GM12878 (cell line): ENCODE measurements at regions not wholly inside any gene's neighbourhood (a gene's known extent, or its start where the extent isn't known, plus 50 kb on each side); places are given as distances from the start of the nearest gene placed in this dataset.

Experiments
- ATAC-seq: fragments of 200-7000 bp; cut with Tn5 transposase; 3 replicates; pipeline ENCODE4 v1.9.1; 2020; ENCODE audit warnings: mild to moderate bottlenecking, moderate library complexity
- BruUV-seq: library from RNA; stranded (reverse); fragments of 400-500 nt; replicated peaks from 2 replicates; lab custom pipeline; 2021; lab: Mats Ljungman, UMichigan
- CTCF ChIA-PET: fragments of 300-600 bp; sonication (Branson Sonifier 250); formaldehyde crosslinking; extraction: SDS; loops from one replicate; lab custom pipeline; 2021; ENCODE audit warnings: inconsistent platforms; lab: Yijun Ruan, JAX
- POLR2A ChIA-PET: fragments of 350-600 bp; formaldehyde crosslinking; extraction: SDS; loops from one replicate; lab custom pipeline; 2021; ENCODE audit warnings: inconsistent platforms; lab: Charles Lee
- RAD21 ChIA-PET: fragments of 300-600 bp; sonication (Branson Sonifier 250); formaldehyde crosslinking; loops from one replicate; lab custom pipeline; 2023; ENCODE audit warnings: antibody characterized with exemption; ENCODE audit not compliant: unreplicated experiment; lab: Charles Lee
- SMC1A ChIA-PET: fragments of 300-600 bp; sonication (Branson Sonifier 250); formaldehyde crosslinking; loops from one replicate; lab custom pipeline; 2023; ENCODE audit not compliant: unreplicated experiment, uncharacterized antibody; lab: Charles Lee
- DNase-seq: peaks from one replicate; pipeline ENCODE4 v3.0.0-alpha.2; 2011; ENCODE audit warnings: low read depth, low spot score
- FAIRE-seq: peaks from 3 replicates; lab custom pipeline; 2011; peaks lifted over from hg19 to GRCh38; lab: Jason Lieb, UNC
- H2AFZ ChIP-seq: 2 replicates; pipeline ENCODE4 v1.6.0; 2011; ENCODE audit warnings: low read depth, low read length, control low read depth; ENCODE audit not compliant: control insufficient read depth
- H3K27ac ChIP-seq: 2 replicates; pipeline ENCODE4 v1.5.1; 2011; ENCODE audit warnings: control low read depth; ENCODE audit not compliant: control insufficient read depth, insufficient read depth
- H3K27me3 ChIP-seq, 2 experiments: replicated peaks in 1 of 2; 2 replicates each; pipeline versions ENCODE4 v1.6.0 to v1.6.1; 2011; ENCODE audit warnings: low read length in 1 of 2; ENCODE audit not compliant: control insufficient read depth in 2 of 2, insufficient read depth in 2 of 2
- H3K36me3 ChIP-seq, 2 experiments: 2 replicates each; pipeline ENCODE4 v1.5.1; 2011; ENCODE audit warnings: low read length in 1 of 2; ENCODE audit not compliant: control insufficient read depth in 2 of 2, insufficient read depth in 2 of 2
- H3K4me1 ChIP-seq: 2 replicates; pipeline ENCODE4 v1.6.1; 2011; ENCODE audit warnings: mild to moderate bottlenecking, low read length, moderate library complexity, mixed read lengths; ENCODE audit not compliant: control insufficient read depth, insufficient read depth
- H3K4me2 ChIP-seq: 2 replicates; pipeline ENCODE4 v1.6.0; 2011; ENCODE audit warnings: control low read depth; ENCODE audit not compliant: control insufficient read depth, insufficient read depth
- H3K4me3 ChIP-seq: fragments of 200-600 bp; sonication (generic); 2 replicates; pipeline ENCODE4 v1.5.1; 2016
- H3K79me2 ChIP-seq: 2 replicates; pipeline ENCODE4 v1.6.0; 2011; ENCODE audit warnings: low read length; ENCODE audit not compliant: control insufficient read depth, insufficient read depth
- H3K9ac ChIP-seq: 2 replicates; pipeline ENCODE4 v1.8.0; 2011; ENCODE audit warnings: low read length, control low read depth, mixed read lengths; ENCODE audit not compliant: control insufficient read depth, insufficient read depth
- H3K9me3 ChIP-seq: replicated peaks from 3 replicates; pipeline ENCODE4 v1.5.1; 2011; ENCODE audit warnings: mild to moderate bottlenecking, low read length; ENCODE audit not compliant: control insufficient read depth, insufficient read depth
- H4K20me1 ChIP-seq: 2 replicates; pipeline ENCODE4 v1.6.0; 2011; ENCODE audit not compliant: control insufficient read depth, insufficient read depth
- CBX3 ChIP-seq: fragments of 200-600 bp; sonication (generic); IDR thresholded peaks from 2 replicates; pipeline ENCODE4 v1.6.1; 2016; ENCODE audit warnings: low read depth, borderline replicate concordance
- E2F8 ChIP-seq: fragments of 450-650 bp; IDR thresholded peaks from 2 replicates; pipeline ENCODE4 v1.6.1; 2018; ENCODE audit warnings: mild to moderate bottlenecking, low read depth, moderate library complexity; ENCODE audit not compliant: partially characterized antibody
- NRF1 ChIP-seq: conservative IDR thresholded peaks from 2 replicates; pipeline ENCODE4 v1.6.1; 2011; ENCODE audit warnings: mild to moderate bottlenecking, low read depth, low read length, improper control_type of control experiment
- PML ChIP-seq: IDR thresholded peaks from 2 replicates; pipeline ENCODE4 v1.6.1; 2012; ENCODE audit warnings: low read length, inconsistent platforms
- ZNF687 ChIP-seq: fragments of 450-650 bp; IDR thresholded peaks from 2 replicates; pipeline ENCODE4 v1.6.1; 2017; ENCODE audit warnings: mild to moderate bottlenecking, moderate library complexity
- WGBS: methylation state at CpG from one replicate; pipeline ENCODE4 v1.1.6; 2016; ENCODE audit warnings: low lambda C conversion rate; ENCODE audit not compliant: insufficient replicate concordance, insufficient coverage; ENCODE audit errors: missing lambda C conversion rate; 5-methylcytosine and 5-hydroxymethylcytosine counted together
- in situ Hi-C: fragments of 300-500 bp; cut with MboI; formaldehyde crosslinking; loops from 9 replicates; pipeline ENCODE4 v1.14.3; 2018; ENCODE audit warnings: mixed read lengths
- intact Hi-C: fragments of 100-400 bp; cut with micrococcal nuclease; formaldehyde crosslinking; loops from one replicate; pipeline ENCODE4 v1.14.2; 2022; ENCODE audit not compliant: unreplicated experiment

DNA sequence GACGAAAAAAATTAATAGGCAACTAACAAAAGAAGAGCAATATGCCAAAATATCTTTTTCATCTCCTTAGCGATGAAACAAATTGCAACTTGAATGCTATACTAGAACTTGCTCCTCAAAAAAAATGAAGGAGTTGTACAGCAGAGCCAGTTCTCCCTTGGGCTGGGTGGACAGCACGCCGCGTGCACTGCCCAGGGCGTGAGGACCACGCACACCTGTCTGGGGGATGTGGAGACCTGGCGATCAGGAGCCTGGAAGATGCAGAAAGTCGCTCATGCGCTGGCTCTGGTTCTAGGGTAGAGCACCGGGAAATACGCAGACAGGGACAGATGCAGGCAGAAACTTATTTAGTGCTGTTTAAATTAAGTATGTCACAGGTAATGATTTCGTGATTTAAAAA lies 342.0 kb upstream of the IRX4 start:
- Histone ChIP-seq H3K4me1 (no peaks in the 10 kb centered on the region), H3K9me3 (no peaks in the 10 kb centered on the region; the same call in 2 of the 3 replicates), H2AFZ (no peak overlapping the region), H3K4me3 (no peak overlapping the region), H3K4me2 (no peak overlapping the region), H4K20me1 (no peaks in the 10 kb centered on the region), H3K27ac (no peak overlapping the region), H3K79me2 (no peaks in the 10 kb centered on the region), H3K27me3 (no peaks in the 10 kb centered on the region), H3K9ac (no peak overlapping the region), H3K36me3 (no peaks in the 10 kb centered on the region)
- ChIA-PET CTCF (no interaction called here), SMC1A (no interaction called here), POLR2A (no interaction called here), RAD21 (no interaction called here)
- intact Hi-C loops (no loop called here), in situ Hi-C loops (no loop called here)
- WGBS, result 74% methylated on average over 13 of the region's 13 CpGs
- TF ChIP-seq NRF1, result no peak
- DNase-seq (no peak), FAIRE-seq (no peak), ATAC-seq (no peak)
- BruUV-seq, result no TSS peak

GRCh38 chr5:2223303-2223702 lies 340.6 kb upstream of the IRX4 start:
- POLR2A ChIA-PET, result no interaction called here
- no peak for DNase-seq
- no peak overlapping the region for H3K27ac ChIP-seq
- no peak overlapping the region for H2AFZ ChIP-seq
- in situ Hi-C loops (no loop called here), intact Hi-C loops (no loop called here)
- no TSS peak for BruUV-seq
- H3K4me3 ChIP-seq, result no peak overlapping the region
- H3K9me3 ChIP-seq, result no peaks in the 10 kb centered on the region; the same call in 2 of the 3 replicates
- no peak overlapping the region for H3K4me2 ChIP-seq
- FAIRE-seq, result no peak
- H3K79me2 ChIP-seq, result no peaks in the 10 kb centered on the region
- ATAC-seq, result no peak
- H3K4me1 ChIP-seq, result no peaks in the 10 kb centered on the region
- H3K36me3 ChIP-seq, result no peaks in the 10 kb centered on the region
- no peaks in the 10 kb centered on the region for H3K27me3 ChIP-seq
- H4K20me1 ChIP-seq, result no peaks in the 10 kb centered on the region
- 58% methylated on average over 15 of the region's 15 CpGs for WGBS
- RAD21 ChIA-PET, result no interaction called here
- CTCF ChIA-PET, result no interaction called here
- no peak overlapping the region for H3K9ac ChIP-seq
- SMC1A ChIA-PET, result no interaction called here
- TF ChIP-seq CBX3 (no peak), PML (no peak), E2F8 (no peak), ZNF687 (no peak)
